ENCODE measurements at regions not wholly inside any gene's neighbourhood (a gene's known extent, or its start where the extent isn't known, plus 50 kb on each side); places are given as distances from the start of the nearest gene placed in this dataset.
A peak's percentile ranks its signal among the peaks of the same experiment; 100 is the strongest.

- Mint-ChIP-seq H3K4me1 (ENCODE audit: low read depth) (peaks cover 44% of the 10 kb centered on the region), H3K27ac (ENCODE audit: unreplicated experiment) (peak overlapping the region; percentile 91), H3K36me3 (ENCODE audit: low read depth) (peaks cover 13% of the 10 kb centered on the region), H3K4me3 (ENCODE audit: unreplicated experiment) (no peak overlapping the region), H3K9me3 (ENCODE audit: low read depth) (no peaks in the 10 kb centered on the region), H3K27me3 (ENCODE audit: low read depth) (no peaks in the 10 kb centered on the region)
- DNase-seq (ENCODE audit: low spot score): no peak
- TF ChIP-seq, protein P1, sequence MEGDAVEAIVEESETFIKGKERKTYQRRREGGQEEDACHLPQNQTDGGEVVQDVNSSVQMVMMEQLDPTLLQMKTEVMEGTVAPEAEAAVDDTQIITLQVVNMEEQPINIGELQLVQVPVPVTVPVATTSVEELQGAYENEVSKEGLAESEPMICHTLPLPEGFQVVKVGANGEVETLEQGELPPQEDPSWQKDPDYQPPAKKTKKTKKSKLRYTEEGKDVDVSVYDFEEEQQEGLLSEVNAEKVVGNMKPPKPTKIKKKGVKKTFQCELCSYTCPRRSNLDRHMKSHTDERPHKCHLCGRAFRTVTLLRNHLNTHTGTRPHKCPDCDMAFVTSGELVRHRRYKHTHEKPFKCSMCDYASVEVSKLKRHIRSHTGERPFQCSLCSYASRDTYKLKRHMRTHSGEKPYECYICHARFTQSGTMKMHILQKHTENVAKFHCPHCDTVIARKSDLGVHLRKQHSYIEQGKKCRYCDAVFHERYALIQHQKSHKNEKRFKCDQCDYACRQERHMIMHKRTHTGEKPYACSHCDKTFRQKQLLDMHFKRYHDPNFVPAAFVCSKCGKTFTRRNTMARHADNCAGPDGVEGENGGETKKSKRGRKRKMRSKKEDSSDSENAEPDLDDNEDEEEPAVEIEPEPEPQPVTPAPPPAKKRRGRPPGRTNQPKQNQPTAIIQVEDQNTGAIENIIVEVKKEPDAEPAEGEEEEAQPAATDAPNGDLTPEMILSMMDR (IDR thresholded peaks at IDR 0.05): no peak
These were observed 161.3 kb downstream of the HAUS1 start for GRCh38 chr18:46265196-46266156.

DNA sequence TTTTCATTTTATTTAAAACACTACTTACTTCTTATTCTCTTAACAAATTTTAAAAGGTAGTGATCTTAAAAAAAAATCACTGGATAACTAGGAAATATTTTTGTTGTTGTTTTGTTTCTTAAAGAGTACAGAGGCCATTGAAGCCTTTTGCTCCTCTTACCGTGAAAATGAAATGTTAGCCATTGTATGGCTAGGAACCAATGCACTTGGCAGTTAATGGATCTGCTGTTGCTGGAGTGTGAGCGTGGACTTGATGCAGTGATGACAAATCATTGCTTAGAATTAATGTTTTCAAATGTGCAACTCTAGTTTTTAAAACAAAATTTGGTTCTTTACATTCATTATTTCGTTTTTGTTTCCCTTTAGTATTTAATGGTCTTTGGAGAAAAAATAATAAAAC lies 162.3 kb downstream of the HAUS1 start:
- H3K9me3 Mint-ChIP-seq (ENCODE audit: low read depth): no peaks in the 10 kb centered on the region
- TF ChIP-seq, protein P1 (IDR thresholded peaks at IDR 0.05): no peak
- H3K27me3 Mint-ChIP-seq (ENCODE audit: low read depth): no peaks in the 10 kb centered on the region
- H3K4me1 Mint-ChIP-seq (ENCODE audit: low read depth): peaks cover 35% of the 10 kb centered on the region
- H3K4me3 Mint-ChIP-seq (ENCODE audit: unreplicated experiment): no peak overlapping the region
- H3K27ac Mint-ChIP-seq (ENCODE audit: unreplicated experiment): no peak overlapping the region
- peaks cover 13% of the 10 kb centered on the region for H3K36me3 Mint-ChIP-seq (ENCODE audit: low read depth)
- no peak for DNase-seq (ENCODE audit: low spot score)

- H3K4me3 Mint-ChIP-seq (ENCODE audit: unreplicated experiment): no peak overlapping the region
- TF ChIP-seq, protein P1 (IDR thresholded peaks at IDR 0.05): no peak
- H3K9me3 Mint-ChIP-seq (ENCODE audit: low read depth): no peaks in the 10 kb centered on the region
- H3K27me3 Mint-ChIP-seq (ENCODE audit: low read depth): no peaks in the 10 kb centered on the region
- peaks cover 22% of the 10 kb centered on the region for H3K4me1 Mint-ChIP-seq (ENCODE audit: low read depth)
- peaks cover 7% of the 10 kb centered on the region for H3K36me3 Mint-ChIP-seq (ENCODE audit: low read depth)
- DNase-seq (ENCODE audit: low spot score): no peak
- no peak overlapping the region for H3K27ac Mint-ChIP-seq (ENCODE audit: unreplicated experiment)
These were observed 164.5 kb downstream of the HAUS1 start for GRCh38 chr18:46268671-46269070.

GRCh38 chr18:46269275-46269674 lies 165.1 kb downstream of the HAUS1 start:
- Mint-ChIP-seq H3K36me3 (ENCODE audit: low read depth) (peaks cover 4% of the 10 kb centered on the region), H3K4me1 (ENCODE audit: low read depth) (peaks cover 16% of the 10 kb centered on the region), H3K4me3 (ENCODE audit: unreplicated experiment) (no peak overlapping the region), H3K27ac (ENCODE audit: unreplicated experiment) (no peak overlapping the region), H3K27me3 (ENCODE audit: low read depth) (no peaks in the 10 kb centered on the region), H3K9me3 (ENCODE audit: low read depth) (no peaks in the 10 kb centered on the region)
- TF ChIP-seq, protein P1 (IDR thresholded peaks at IDR 0.05): no peak
- DNase-seq (ENCODE audit: low spot score): no peak

DNA sequence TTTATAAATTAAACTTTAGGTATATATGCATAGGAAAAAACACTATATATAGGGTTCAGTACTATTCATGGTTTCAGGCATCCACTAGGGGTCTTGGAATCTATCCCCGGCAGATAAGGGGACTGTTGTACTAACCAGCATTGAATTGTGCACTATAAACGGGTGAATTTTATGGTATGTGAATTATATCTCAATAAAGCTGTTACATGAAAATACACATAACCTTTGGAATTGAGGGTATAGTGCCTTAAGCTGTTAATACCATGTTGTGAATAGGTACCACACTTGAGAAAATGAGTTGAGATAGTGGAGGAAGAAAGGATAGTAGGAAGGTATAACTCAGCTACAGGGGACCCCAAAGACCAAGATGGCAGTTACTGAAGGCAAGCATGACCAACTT lies 167.3 kb downstream of the HAUS1 start:
- no peak for DNase-seq (ENCODE audit: low spot score)
- no peaks in the 10 kb centered on the region for H3K4me1 Mint-ChIP-seq (ENCODE audit: low read depth)
- H3K27me3 Mint-ChIP-seq (ENCODE audit: low read depth): no peaks in the 10 kb centered on the region
- H3K4me3 Mint-ChIP-seq (ENCODE audit: unreplicated experiment): no peak overlapping the region
- H3K27ac Mint-ChIP-seq (ENCODE audit: unreplicated experiment): no peak overlapping the region
- TF ChIP-seq, protein P1 (IDR thresholded peaks at IDR 0.05): no peak
- peaks cover 4% of the 10 kb centered on the region for H3K36me3 Mint-ChIP-seq (ENCODE audit: low read depth)
- H3K9me3 Mint-ChIP-seq (ENCODE audit: low read depth): no peaks in the 10 kb centered on the region

Data from chondrocyte (in vitro differentiated cells).